D721Med (cell line): ENCODE measurements at regions not wholly inside any gene's neighbourhood (a gene's known extent, or its start where the extent isn't known, plus 50 kb on each side); places are given as distances from the start of the nearest gene placed in this dataset.
A peak's percentile ranks its signal among the peaks of the same experiment; 100 is the strongest.

ENCODE experiments used
- DNase-seq: peaks from one replicate; pipeline ENCODE4 v3.0.0; 2011; ENCODE audit warnings: low spot score; ENCODE audit not compliant: insufficient read length
- FAIRE-seq: peaks from 2 replicates; lab custom pipeline; 2011; peaks lifted over from hg19 to GRCh38; lab: Jason Lieb, UNC
- TF ChIP-seq, protein P1 (sequence below): IDR thresholded peaks from 2 replicates; pipeline ENCODE4 v1.5.1; 2012; ENCODE audit warnings: mild to moderate bottlenecking, control low read depth; ENCODE audit not compliant: insufficient read depth; ENCODE audit errors: missing control alignments

DNA sequence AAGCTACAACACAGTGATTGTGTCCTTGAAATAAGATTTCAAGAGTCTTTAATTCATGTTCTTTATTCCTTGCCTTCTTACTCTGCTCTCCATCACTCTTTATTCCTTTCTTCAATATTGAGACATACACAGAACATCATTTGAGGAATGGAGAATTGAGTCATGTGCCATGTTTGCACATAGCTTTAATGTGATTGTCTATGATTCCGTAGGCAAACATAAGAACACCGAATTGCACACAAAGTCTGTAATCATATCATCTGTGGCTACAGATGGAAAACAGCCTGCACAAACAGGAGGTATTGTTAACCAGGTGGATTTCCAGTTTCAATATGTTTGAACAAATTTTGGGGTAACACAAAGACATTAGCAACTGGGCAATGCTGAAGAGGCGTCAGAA is 571.6 kb upstream of the GJE1 start:
- TF ChIP-seq, protein P1, sequence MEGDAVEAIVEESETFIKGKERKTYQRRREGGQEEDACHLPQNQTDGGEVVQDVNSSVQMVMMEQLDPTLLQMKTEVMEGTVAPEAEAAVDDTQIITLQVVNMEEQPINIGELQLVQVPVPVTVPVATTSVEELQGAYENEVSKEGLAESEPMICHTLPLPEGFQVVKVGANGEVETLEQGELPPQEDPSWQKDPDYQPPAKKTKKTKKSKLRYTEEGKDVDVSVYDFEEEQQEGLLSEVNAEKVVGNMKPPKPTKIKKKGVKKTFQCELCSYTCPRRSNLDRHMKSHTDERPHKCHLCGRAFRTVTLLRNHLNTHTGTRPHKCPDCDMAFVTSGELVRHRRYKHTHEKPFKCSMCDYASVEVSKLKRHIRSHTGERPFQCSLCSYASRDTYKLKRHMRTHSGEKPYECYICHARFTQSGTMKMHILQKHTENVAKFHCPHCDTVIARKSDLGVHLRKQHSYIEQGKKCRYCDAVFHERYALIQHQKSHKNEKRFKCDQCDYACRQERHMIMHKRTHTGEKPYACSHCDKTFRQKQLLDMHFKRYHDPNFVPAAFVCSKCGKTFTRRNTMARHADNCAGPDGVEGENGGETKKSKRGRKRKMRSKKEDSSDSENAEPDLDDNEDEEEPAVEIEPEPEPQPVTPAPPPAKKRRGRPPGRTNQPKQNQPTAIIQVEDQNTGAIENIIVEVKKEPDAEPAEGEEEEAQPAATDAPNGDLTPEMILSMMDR, result no peak
- no peak for DNase-seq
- peak; percentile 6 for FAIRE-seq

DNA sequence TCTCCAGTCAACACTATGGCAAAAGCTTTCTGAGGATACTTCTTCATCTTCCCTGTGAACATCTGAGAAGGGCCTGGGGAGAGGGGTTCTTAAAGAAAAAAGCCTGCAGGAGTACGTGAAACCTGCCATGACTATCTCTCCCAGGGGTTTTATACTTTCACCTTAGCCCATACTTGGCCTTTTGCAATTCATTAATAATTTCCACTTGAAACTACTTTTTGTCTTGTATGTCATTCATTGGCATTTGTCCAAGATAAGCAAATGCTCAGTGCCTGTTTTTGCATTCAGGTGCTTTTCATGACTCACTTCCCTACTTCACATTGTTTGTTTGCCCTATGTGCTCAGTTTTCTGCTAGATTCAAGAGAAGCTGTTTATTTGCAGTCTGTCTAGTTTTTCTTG is 580.3 kb upstream of the GJE1 start:
- no peak for FAIRE-seq
- no peak for DNase-seq
- TF ChIP-seq, protein P1, result no peak

DNA sequence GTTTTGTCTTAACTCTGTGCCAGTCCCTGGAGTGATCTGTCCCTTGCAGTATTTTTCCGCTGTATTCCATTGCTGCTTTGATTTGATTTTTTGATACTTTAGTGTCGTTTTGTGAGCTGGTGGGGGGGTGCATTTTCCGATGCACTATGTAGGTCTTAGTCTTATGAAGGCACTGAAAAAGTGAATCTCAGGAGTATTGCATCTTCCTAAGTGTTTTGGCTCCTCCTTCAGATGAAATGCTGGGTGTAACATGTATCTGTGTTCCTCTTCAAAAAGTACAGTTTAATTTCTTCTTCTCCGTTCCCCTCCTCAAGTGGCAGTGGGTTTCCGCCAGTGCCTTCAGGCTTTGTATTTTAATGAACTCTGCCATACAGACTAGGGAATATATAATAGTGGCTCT is 580.7 kb upstream of the GJE1 start:
- TF ChIP-seq, protein P1, result no peak
- no peak for DNase-seq
- FAIRE-seq, result no peak

DNA sequence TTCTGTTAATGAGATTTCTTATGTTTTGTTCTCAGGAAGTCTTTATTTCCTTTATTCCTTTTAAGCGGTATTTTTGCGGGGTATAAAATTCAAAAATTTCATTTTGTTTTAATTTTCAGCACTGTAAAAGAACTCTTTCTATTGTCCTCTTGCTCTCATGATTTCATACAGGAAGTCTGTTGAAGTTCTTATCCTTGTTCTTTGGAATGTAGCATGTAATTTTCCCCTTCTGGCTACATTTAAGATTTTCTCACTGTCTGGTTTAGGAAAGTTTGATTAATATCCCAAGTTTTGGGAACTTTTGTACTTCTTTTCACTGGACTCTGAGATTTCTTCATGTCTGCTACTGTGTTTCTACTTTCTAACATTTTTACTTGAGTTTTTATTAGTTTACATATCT is 581.4 kb upstream of the GJE1 start:
- FAIRE-seq (no peak), DNase-seq (no peak)
- TF ChIP-seq, protein P1, result no peak

DNA sequence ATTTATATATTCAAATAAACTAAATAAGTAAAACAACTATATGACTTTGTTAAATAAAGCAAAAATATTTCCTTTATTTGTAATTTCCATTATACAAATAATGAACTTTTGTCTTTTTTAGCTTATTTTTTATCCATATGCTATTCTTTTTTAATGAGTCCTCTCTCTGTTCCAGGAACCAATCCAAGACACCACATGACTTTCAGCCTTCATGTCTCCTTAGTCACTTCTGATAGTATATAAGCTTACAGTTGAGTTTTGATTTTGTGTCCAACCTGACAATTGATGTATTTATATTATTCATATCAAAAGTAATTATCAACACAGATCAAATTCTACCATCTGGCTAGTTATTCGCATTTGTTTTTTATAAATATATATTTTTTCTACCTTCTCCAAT is 582.3 kb upstream of the GJE1 start:
- FAIRE-seq, result no peak
- no peak for DNase-seq
- TF ChIP-seq, protein P1, result no peak

- FAIRE-seq (no peak), DNase-seq (no peak)
- TF ChIP-seq, protein P1, result no peak
These were observed 583.8 kb upstream of the GJE1 start for GRCh38 chr6:141548966-141549365.

GRCh38 chr6:141541581-141542324 is 591.0 kb upstream of the GJE1 start:
- TF ChIP-seq, protein P1, result no peak
- FAIRE-seq (no peak), DNase-seq (no peak)
